Right lobe of liver (tissue), 4 donors: ENCODE measurements at regions not wholly inside any gene's neighbourhood (a gene's known extent, or its start where the extent isn't known, plus 50 kb on each side); places are given as distances from the start of the nearest gene placed in this dataset.

Source experiments
- POLR2A ChIP-seq: fragments of 450-650 bp; IDR thresholded peaks from one replicate; pipeline ENCODE4 v1.6.1; 2017; ENCODE audit warnings: antibody characterized with exemption, mild to moderate bottlenecking
- TF ChIP-seq, protein P1 (sequence below), 4 donors: fragments of 200-600 bp in 3 of 4; fragments of 450-650 bp in 1 of 4; IDR thresholded peaks; one replicate each; pipeline versions ENCODE4 v1.5.1 to v1.8.0; 2016 to 2022; ENCODE audit warnings: antibody characterized with exemption in 4 of 4, mild to moderate bottlenecking in 2 of 4
- donor health status: DM: no; HTN: no; CAD: no.
- donor health status: DM: no; HTN: no; CAD: no.
- donor health status: DM: no; HTN: yes; CAD: no.

DNA sequence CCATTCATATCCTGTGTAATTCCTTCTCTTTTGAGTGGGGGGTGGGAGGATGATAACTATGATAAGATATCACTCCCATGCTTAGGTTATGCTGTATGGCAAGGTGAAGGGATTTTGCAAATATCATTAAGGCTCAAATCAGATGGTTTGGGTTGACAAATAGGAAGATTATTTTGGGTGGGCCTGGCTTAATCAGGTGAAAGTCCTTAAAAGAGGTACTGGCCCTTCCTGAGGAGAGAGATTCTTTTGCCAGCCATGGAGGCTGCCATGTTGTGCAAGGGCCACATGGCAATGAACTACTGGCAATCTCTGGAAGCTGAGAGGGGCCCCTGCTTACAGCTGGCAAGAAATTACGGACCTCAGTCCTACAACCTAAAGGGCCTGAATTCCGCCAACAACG lies 174.6 kb upstream of the FOXD3 start:
- TF ChIP-seq, protein P1, sequence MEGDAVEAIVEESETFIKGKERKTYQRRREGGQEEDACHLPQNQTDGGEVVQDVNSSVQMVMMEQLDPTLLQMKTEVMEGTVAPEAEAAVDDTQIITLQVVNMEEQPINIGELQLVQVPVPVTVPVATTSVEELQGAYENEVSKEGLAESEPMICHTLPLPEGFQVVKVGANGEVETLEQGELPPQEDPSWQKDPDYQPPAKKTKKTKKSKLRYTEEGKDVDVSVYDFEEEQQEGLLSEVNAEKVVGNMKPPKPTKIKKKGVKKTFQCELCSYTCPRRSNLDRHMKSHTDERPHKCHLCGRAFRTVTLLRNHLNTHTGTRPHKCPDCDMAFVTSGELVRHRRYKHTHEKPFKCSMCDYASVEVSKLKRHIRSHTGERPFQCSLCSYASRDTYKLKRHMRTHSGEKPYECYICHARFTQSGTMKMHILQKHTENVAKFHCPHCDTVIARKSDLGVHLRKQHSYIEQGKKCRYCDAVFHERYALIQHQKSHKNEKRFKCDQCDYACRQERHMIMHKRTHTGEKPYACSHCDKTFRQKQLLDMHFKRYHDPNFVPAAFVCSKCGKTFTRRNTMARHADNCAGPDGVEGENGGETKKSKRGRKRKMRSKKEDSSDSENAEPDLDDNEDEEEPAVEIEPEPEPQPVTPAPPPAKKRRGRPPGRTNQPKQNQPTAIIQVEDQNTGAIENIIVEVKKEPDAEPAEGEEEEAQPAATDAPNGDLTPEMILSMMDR (IDR thresholded peaks at IDR 0.05): no peak
- TF ChIP-seq POLR2A: no peak
